T-cell (primary cell): ENCODE measurements at regions not wholly inside any gene's neighbourhood (a gene's known extent, or its start where the extent isn't known, plus 50 kb on each side); places are given as distances from the start of the nearest gene placed in this dataset.

Experiments
- ATAC-seq, 4 experiments: fragments of 200-7000 bp in 3 of 4; fragments of 150-1000 bp in 1 of 4; cut with Tn5 transposase; replicated peaks in 1 of 4; 1 replicate in 3 of 4; 2 replicates in 1 of 4; pipeline ENCODE4 v1.10.0; 2021; ENCODE audit warnings: moderate library complexity in 3 of 4, mild to moderate bottlenecking in 2 of 4, moderate number of reproducible peaks in 1 of 4
- CTCF ChIA-PET, 2 donors: fragments of 300-600 bp; sonication (Branson Sonifier 250); formaldehyde crosslinking; loops; one replicate each; lab custom pipeline; 2022; ENCODE audit warnings: antibody characterized with exemption in 2 of 2; lab: Charles Lee
- POLR2A ChIA-PET, 2 donors: fragments of 300-600 bp; sonication (Branson Sonifier 250); formaldehyde crosslinking; loops; one replicate each; lab custom pipeline; 2022; ENCODE audit warnings: antibody characterized with exemption in 2 of 2; lab: Charles Lee
- DNase-seq, 35 experiments: peaks; one replicate each; pipeline versions ENCODE4 v3.0.0 to v3.0.0-alpha.2; 2013 to 2023
- H3K27ac ChIP-seq: one replicate; pipeline ENCODE4 v1.5.1; 2013; ENCODE audit warnings: low read length
- H3K27me3 ChIP-seq, 2 experiments: replicated peaks in 1 of 2; 1 replicate in 1 of 2; 2 replicates in 1 of 2; pipeline versions ENCODE4 v1.6.1 to v1.7.0; 2013; ENCODE audit warnings: low read length in 1 of 2, mixed read lengths in 1 of 2; ENCODE audit not compliant: control insufficient read depth in 2 of 2, insufficient read depth in 2 of 2; ENCODE audit errors: extremely low read depth in 1 of 2
- H3K36me3 ChIP-seq, 2 donors: 1 replicate in 1 of 2; 2 replicates in 1 of 2; pipeline versions ENCODE4 v1.6.1 to v1.7.0; 2013; ENCODE audit warnings: low read length in 1 of 2; ENCODE audit not compliant: control insufficient read depth in 2 of 2, insufficient read depth in 1 of 2; ENCODE audit errors: extremely low read depth in 1 of 2
- H3K4me1 ChIP-seq, 2 experiments: 1 replicate in 1 of 2; 2 replicates in 1 of 2; pipeline versions ENCODE4 v1.6.1 to v1.7.0; 2013; ENCODE audit warnings: low read length in 2 of 2, mixed read lengths in 1 of 2; ENCODE audit not compliant: insufficient read depth in 2 of 2, control insufficient read depth in 1 of 2; ENCODE audit errors: extremely low read depth in 1 of 2
- H3K4me3 ChIP-seq, 2 donors: 1 replicate in 1 of 2; 2 replicates in 1 of 2; pipeline versions ENCODE4 v1.5.1 to v1.7.0; 2013; ENCODE audit warnings: mild to moderate bottlenecking in 2 of 2, low read length in 1 of 2, moderate library complexity in 1 of 2; ENCODE audit not compliant: control insufficient read depth in 1 of 2; ENCODE audit errors: extremely low read depth in 1 of 2
- H3K9me3 ChIP-seq: 2 replicates; pipeline ENCODE4 v1.7.0; 2013
- H3K27ac Mint-ChIP-seq, 2 donors: one replicate each; pipeline ENCODE4 v1.8.0; 2020 to 2021; ENCODE audit warnings: mild to moderate bottlenecking in 2 of 2, mixed read lengths in 2 of 2
- H3K27me3 Mint-ChIP-seq, 2 donors: one replicate each; pipeline ENCODE4 v1.8.0; 2021 to 2022; ENCODE audit warnings: mixed read lengths in 2 of 2
- H3K36me3 Mint-ChIP-seq: one replicate; pipeline ENCODE4 v1.8.0; 2021; ENCODE audit warnings: mixed read lengths
- H3K4me1 Mint-ChIP-seq, 3 donors: one replicate each; pipeline ENCODE4 v1.8.0; 2020 to 2022; ENCODE audit warnings: mixed read lengths in 3 of 3, mild to moderate bottlenecking in 1 of 3
- H3K4me3 Mint-ChIP-seq, 3 donors: one replicate each; pipeline ENCODE4 v1.8.0; 2020 to 2022; ENCODE audit warnings: mild to moderate bottlenecking in 3 of 3, mixed read lengths in 3 of 3, moderate library complexity in 3 of 3
- H3K9me3 Mint-ChIP-seq, 3 donors: one replicate each; pipeline ENCODE4 v1.8.0; 2020 to 2022; ENCODE audit warnings: mixed read lengths in 3 of 3
- WGBS: methylation state at CpG from one replicate; pipeline ENCODE4 v1.1.5; 2013; ENCODE audit warnings: missing lambda C conversion rate; ENCODE audit not compliant: insufficient coverage; 5-methylcytosine and 5-hydroxymethylcytosine counted together

GRCh38 chr2:221931251-221931991, 359.3 kb upstream of the EPHA4 start:
- Histone ChIP-seq H3K9me3 (no peaks in the 10 kb centered on the region), H3K27ac (no peak overlapping the region), H3K4me1 (no peaks in the 10 kb centered on the region), H3K4me3 (no peak overlapping the region), H3K27me3 (no peaks in the 10 kb centered on the region), H3K36me3 (no peaks in the 10 kb centered on the region)
- WGBS: 80% methylated on average over 1 of the region's 6 CpGs
- DNase-seq (no peak), ATAC-seq (no peak)
- POLR2A ChIA-PET: no interaction called here
- no peaks in the 10 kb centered on the region for H3K4me1 Mint-ChIP-seq
- no peaks in the 10 kb centered on the region for H3K36me3 Mint-ChIP-seq
- H3K9me3 Mint-ChIP-seq: peaks cover 0 to 4% (median 0%) of the 10 kb centered on the region in 3 donors
- H3K4me3 Mint-ChIP-seq: no peak overlapping the region
- CTCF ChIA-PET: no interaction called here
- H3K27ac Mint-ChIP-seq: no peak overlapping the region
- no peaks in the 10 kb centered on the region for H3K27me3 Mint-ChIP-seq

GRCh38 chr2:221929259-221929658, 357.2 kb upstream of the EPHA4 start:
- no peak for ATAC-seq
- H3K27ac Mint-ChIP-seq: no peak overlapping the region
- CTCF ChIA-PET: no interaction called here

GRCh38 chr2:221926327-221926726, 354.2 kb upstream of the EPHA4 start:
- H3K4me1 Mint-ChIP-seq: no peaks in the 10 kb centered on the region
- no peak overlapping the region for H3K27ac ChIP-seq
- DNase-seq: no peak
- H3K27me3 Mint-ChIP-seq: no peaks in the 10 kb centered on the region
- no peaks in the 10 kb centered on the region for H3K36me3 Mint-ChIP-seq
- ChIA-PET POLR2A (no interaction called here), CTCF (no interaction called here)
- H3K4me3 ChIP-seq: no peak overlapping the region
- H3K36me3 ChIP-seq: no peaks in the 10 kb centered on the region
- H3K9me3 ChIP-seq: no peaks in the 10 kb centered on the region
- no peak overlapping the region for H3K27ac Mint-ChIP-seq
- H3K9me3 Mint-ChIP-seq: no peaks in the 10 kb centered on the region
- WGBS: no CpG with 5 or more reads among the region's 2 CpGs
- ATAC-seq: no peak
- H3K4me3 Mint-ChIP-seq: no peak overlapping the region
- H3K4me1 ChIP-seq: no peaks in the 10 kb centered on the region
- no peaks in the 10 kb centered on the region for H3K27me3 ChIP-seq

More at GRCh38 chr2:221929259-221929658, 357.2 kb upstream of the EPHA4 start:
- Mint-ChIP-seq H3K4me3 (no peak overlapping the region), H3K27me3 (no peaks in the 10 kb centered on the region), H3K4me1 (no peaks in the 10 kb centered on the region), H3K36me3 (no peaks in the 10 kb centered on the region), H3K9me3 (peaks cover 0 to 4% (median 0%) of the 10 kb centered on the region in 3 donors)
- POLR2A ChIA-PET: no interaction called here
- Histone ChIP-seq H3K9me3 (no peaks in the 10 kb centered on the region), H3K4me3 (no peak overlapping the region), H3K36me3 (no peaks in the 10 kb centered on the region), H3K27ac (no peak overlapping the region), H3K27me3 (no peaks in the 10 kb centered on the region), H3K4me1 (no peaks in the 10 kb centered on the region)
- no CpG with 5 or more reads among the region's 1 CpG for WGBS
- DNase-seq: no peak

GRCh38 chr2:221924576-221924975, 352.5 kb upstream of the EPHA4 start:
- Histone ChIP-seq H3K27ac (no peak overlapping the region), H3K36me3 (no peaks in the 10 kb centered on the region), H3K4me3 (no peak overlapping the region), H3K4me1 (no peaks in the 10 kb centered on the region), H3K9me3 (no peaks in the 10 kb centered on the region), H3K27me3 (no peaks in the 10 kb centered on the region)
- ATAC-seq: no peak
- H3K4me1 Mint-ChIP-seq: no peaks in the 10 kb centered on the region
- DNase-seq: no peak
- no peak overlapping the region for H3K4me3 Mint-ChIP-seq
- H3K9me3 Mint-ChIP-seq: no peaks in the 10 kb centered on the region
- H3K27ac Mint-ChIP-seq: no peak overlapping the region
- H3K27me3 Mint-ChIP-seq: no peaks in the 10 kb centered on the region
- POLR2A ChIA-PET: interaction anchor here (0.6 to 0.7 kb wide), 2 partner anchors 11 to 29 kb away, joined by 3 to 4 read pairs; no protein-coding TSS in a partner anchor
- CTCF ChIA-PET: interaction anchor here in 1 of 2 donors (0.6 kb wide), 1 partner anchor 118 kb away, joined by 3 read pairs; no protein-coding TSS in a partner anchor
- no peaks in the 10 kb centered on the region for H3K36me3 Mint-ChIP-seq

- Histone ChIP-seq H3K4me3 (no peak overlapping the region), H3K9me3 (no peaks in the 10 kb centered on the region), H3K27ac (no peak overlapping the region), H3K27me3 (no peaks in the 10 kb centered on the region), H3K4me1 (no peaks in the 10 kb centered on the region), H3K36me3 (no peaks in the 10 kb centered on the region)
- CTCF ChIA-PET: no interaction called here
- 100% methylated on average over 1 of the region's 2 CpGs for WGBS
- no peaks in the 10 kb centered on the region for H3K27me3 Mint-ChIP-seq
- no peak for DNase-seq
- no peak overlapping the region for H3K4me3 Mint-ChIP-seq
- POLR2A ChIA-PET: no interaction called here
- no peak overlapping the region for H3K27ac Mint-ChIP-seq
- no peaks in the 10 kb centered on the region for H3K36me3 Mint-ChIP-seq
- H3K9me3 Mint-ChIP-seq: peaks cover 0 to 4% (median 3%) of the 10 kb centered on the region in 3 donors
- no peaks in the 10 kb centered on the region for H3K4me1 Mint-ChIP-seq
- ATAC-seq: no peak
Observed at GRCh38 chr2:221915926-221916325, 343.8 kb upstream of the EPHA4 start.

GRCh38 chr2:221914334-221914880, 342.3 kb upstream of the EPHA4 start:
- Mint-ChIP-seq H3K27me3 (no peaks in the 10 kb centered on the region), H3K36me3 (no peaks in the 10 kb centered on the region), H3K9me3 (peaks cover 0 to 4% (median 3%) of the 10 kb centered on the region in 3 donors), H3K4me1 (no peaks in the 10 kb centered on the region), H3K27ac (no peak overlapping the region), H3K4me3 (no peak overlapping the region)
- Histone ChIP-seq H3K4me1 (no peaks in the 10 kb centered on the region), H3K4me3 (no peak overlapping the region), H3K27ac (no peak overlapping the region), H3K9me3 (no peaks in the 10 kb centered on the region), H3K27me3 (no peaks in the 10 kb centered on the region), H3K36me3 (no peaks in the 10 kb centered on the region)
- DNase-seq (no peak), ATAC-seq (no peak)
- CTCF ChIA-PET: no interaction called here
- whole genome bisulfite sequencing: 100% methylated on average over 1 of the region's 3 CpGs
- POLR2A ChIA-PET: interaction anchor here in 1 of 2 donors (0.5 to 0.8 kb wide), 2 partner anchors 10 to 50 kb away, joined by 3 to 4 read pairs; no protein-coding TSS in a partner anchor
